HepG2 (cell line): ENCODE measurements at regions not wholly inside any gene's neighbourhood (a gene's known extent, or its start where the extent isn't known, plus 50 kb on each side); places are given as distances from the start of the nearest gene placed in this dataset.

Source experiments
- BCL6 ChIP-seq: IDR thresholded peaks from 2 replicates; pipeline ENCODE4 v1.6.1; 2016; ENCODE audit warnings: missing genetic modification reagents, missing compliant biosample characterization
- FOSL1 ChIP-seq: sonication (generic); formaldehyde crosslinking; IDR thresholded peaks from 2 replicates; pipeline ENCODE4 v1.9.0; 2021; ENCODE audit warnings: missing genetic modification reagents, borderline replicate concordance
- HHEX ChIP-seq: IDR thresholded peaks from 2 replicates; pipeline ENCODE4 v1.6.1; 2016; ENCODE audit warnings: control low read depth
- HNRNPLL ChIP-seq: fragments of 200-400 bp; formaldehyde crosslinking; IDR thresholded peaks from 2 replicates; pipeline ENCODE4 v1.6.1; 2017; ENCODE audit warnings: mild to moderate bottlenecking, low read depth, low read length; ENCODE audit not compliant: poor library complexity, severe bottlenecking
- MEF2D ChIP-seq: sonication (generic); formaldehyde crosslinking; IDR thresholded peaks from 2 replicates; pipeline ENCODE4 v1.5.1; 2020; ENCODE audit warnings: mild to moderate bottlenecking, missing genetic modification reagents
- NFE2 ChIP-seq: sonication (generic); formaldehyde crosslinking; IDR thresholded peaks from 2 replicates; pipeline ENCODE4 v1.4.0; 2020; ENCODE audit warnings: missing genetic modification reagents
- NR3C1 ChIP-seq: sonication (generic); formaldehyde crosslinking; IDR thresholded peaks from 2 replicates; pipeline ENCODE4 v1.4.0; 2020; ENCODE audit warnings: missing genetic modification reagents
- RAD21 ChIP-seq: fragments of 450-650 bp; formaldehyde crosslinking; IDR thresholded peaks from 2 replicates; pipeline ENCODE4 v1.5.0; 2020; ENCODE audit warnings: mild to moderate bottlenecking
- RARG ChIP-seq: sonication (generic); formaldehyde crosslinking; IDR thresholded peaks from 2 replicates; pipeline ENCODE4 v1.4.0; 2020; ENCODE audit warnings: low read depth, mild to moderate bottlenecking, missing genetic modification reagents
- RBM22 ChIP-seq: fragments of 200-400 bp; formaldehyde crosslinking; optimal IDR thresholded peaks from 2 replicates; pipeline ENCODE3; 2017; ENCODE audit warnings: mild to moderate bottlenecking, low read length, moderate library complexity
- RFXANK ChIP-seq: IDR thresholded peaks from 2 replicates; pipeline ENCODE4 v1.6.1; 2016
- SP2 ChIP-seq: sonication (generic); formaldehyde crosslinking; IDR thresholded peaks from 2 replicates; pipeline ENCODE4 v1.5.1; 2020; ENCODE audit warnings: mild to moderate bottlenecking, missing genetic modification reagents
- ZNF124 ChIP-seq: sonication (generic); formaldehyde crosslinking; IDR thresholded peaks from 2 replicates; pipeline ENCODE4 v1.4.0; 2020; ENCODE audit warnings: missing genetic modification reagents
- ZNF180 ChIP-seq: sonication (generic); formaldehyde crosslinking; IDR thresholded peaks from 2 replicates; pipeline ENCODE4 v1.4.0; 2020; ENCODE audit warnings: low read depth, missing genetic modification reagents, borderline replicate concordance
- ZNF205 ChIP-seq: IDR thresholded peaks from 2 replicates; pipeline ENCODE4 v1.6.1; 2018; ENCODE audit warnings: missing biosample characterization, missing genetic modification reagents
- ZNF329 ChIP-seq: sonication (generic); formaldehyde crosslinking; IDR thresholded peaks from 2 replicates; pipeline ENCODE4 v1.9.0; 2021; ENCODE audit warnings: low read depth, mild to moderate bottlenecking, missing genetic modification reagents
- ZNF558 ChIP-seq: sonication (generic); formaldehyde crosslinking; IDR thresholded peaks from 2 replicates; pipeline ENCODE4 v1.9.0; 2022; ENCODE audit warnings: mild to moderate bottlenecking, missing genetic modification reagents, borderline replicate concordance
- ZNF7 ChIP-seq: IDR thresholded peaks from 2 replicates; pipeline ENCODE4 v1.6.1; 2016; ENCODE audit warnings: missing biosample characterization, missing genetic modification reagents
- ZSCAN29 ChIP-seq: sonication (generic); formaldehyde crosslinking; conservative IDR thresholded peaks from 2 replicates; pipeline ENCODE4 v1.4.0; 2020; ENCODE audit warnings: mild to moderate bottlenecking, missing genetic modification reagents
- TF ChIP-seq, protein P1 (sequence below): sonication (generic); formaldehyde crosslinking; conservative IDR thresholded peaks from 2 replicates; pipeline ENCODE4 v1.4.0; 2020; ENCODE audit warnings: mild to moderate bottlenecking, missing genetic modification reagents, moderate library complexity
- TF ChIP-seq, protein P2 (sequence below): sonication (generic); formaldehyde crosslinking; IDR thresholded peaks from 2 replicates; pipeline ENCODE4 v1.8.0; 2023; ENCODE audit warnings: mild to moderate bottlenecking, missing genetic modification reagents
- TF ChIP-seq, protein P3 (sequence below): sonication (generic); formaldehyde crosslinking; IDR thresholded peaks from 2 replicates; pipeline ENCODE4 v1.4.0; 2020; ENCODE audit warnings: missing genetic modification reagents
- TF ChIP-seq, protein P4 (sequence below): sonication (generic); formaldehyde crosslinking; IDR thresholded peaks from 2 replicates; pipeline ENCODE4 v1.4.0; 2020; ENCODE audit warnings: missing genetic modification reagents, borderline replicate concordance

DNA sequence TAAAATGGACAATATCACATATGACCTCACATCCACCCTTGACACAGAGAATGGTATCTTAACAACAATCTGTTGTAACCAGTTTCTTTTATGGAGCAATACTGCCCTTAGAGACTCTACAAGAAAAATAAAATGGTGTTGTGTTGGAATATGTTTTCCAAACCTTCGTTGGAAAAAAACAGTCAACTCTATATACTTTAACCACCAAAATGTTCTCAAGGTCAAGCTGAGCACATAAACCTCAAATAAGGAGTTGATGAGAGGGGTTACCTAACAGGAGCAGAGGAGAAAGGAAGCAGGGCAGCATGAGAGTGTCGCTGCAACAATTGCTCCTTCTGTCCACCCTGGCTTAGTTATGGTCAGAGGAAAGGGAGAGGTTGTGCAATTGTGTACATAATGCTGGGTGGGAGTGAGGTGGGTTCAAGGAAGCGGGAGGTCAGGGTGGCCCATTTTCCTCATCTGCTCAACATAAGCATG is 179.2 kb upstream of the BMP4 start (continued):
- TF ChIP-seq, protein P1, sequence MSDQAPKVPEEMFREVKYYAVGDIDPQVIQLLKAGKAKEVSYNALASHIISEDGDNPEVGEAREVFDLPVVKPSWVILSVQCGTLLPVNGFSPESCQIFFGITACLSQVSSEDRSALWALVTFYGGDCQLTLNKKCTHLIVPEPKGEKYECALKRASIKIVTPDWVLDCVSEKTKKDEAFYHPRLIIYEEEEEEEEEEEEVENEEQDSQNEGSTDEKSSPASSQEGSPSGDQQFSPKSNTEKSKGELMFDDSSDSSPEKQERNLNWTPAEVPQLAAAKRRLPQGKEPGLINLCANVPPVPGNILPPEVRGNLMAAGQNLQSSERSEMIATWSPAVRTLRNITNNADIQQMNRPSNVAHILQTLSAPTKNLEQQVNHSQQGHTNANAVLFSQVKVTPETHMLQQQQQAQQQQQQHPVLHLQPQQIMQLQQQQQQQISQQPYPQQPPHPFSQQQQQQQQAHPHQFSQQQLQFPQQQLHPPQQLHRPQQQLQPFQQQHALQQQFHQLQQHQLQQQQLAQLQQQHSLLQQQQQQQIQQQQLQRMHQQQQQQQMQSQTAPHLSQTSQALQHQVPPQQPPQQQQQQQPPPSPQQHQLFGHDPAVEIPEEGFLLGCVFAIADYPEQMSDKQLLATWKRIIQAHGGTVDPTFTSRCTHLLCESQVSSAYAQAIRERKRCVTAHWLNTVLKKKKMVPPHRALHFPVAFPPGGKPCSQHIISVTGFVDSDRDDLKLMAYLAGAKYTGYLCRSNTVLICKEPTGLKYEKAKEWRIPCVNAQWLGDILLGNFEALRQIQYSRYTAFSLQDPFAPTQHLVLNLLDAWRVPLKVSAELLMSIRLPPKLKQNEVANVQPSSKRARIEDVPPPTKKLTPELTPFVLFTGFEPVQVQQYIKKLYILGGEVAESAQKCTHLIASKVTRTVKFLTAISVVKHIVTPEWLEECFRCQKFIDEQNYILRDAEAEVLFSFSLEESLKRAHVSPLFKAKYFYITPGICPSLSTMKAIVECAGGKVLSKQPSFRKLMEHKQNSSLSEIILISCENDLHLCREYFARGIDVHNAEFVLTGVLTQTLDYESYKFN (CRISPR knock-in tag) = peak; percentile 84
- TF ChIP-seq RFXANK (CRISPR knock-in tag) (no peak), ZNF558 (CRISPR knock-in tag) (no peak; the same call in 1 of the 2 replicates), ZNF7 (CRISPR knock-in tag) (no peak), NR3C1 (CRISPR knock-in tag) (no peak), ZSCAN29 (CRISPR knock-in tag) (peak; percentile 52; the same call in 1 of the 2 replicates), BCL6 (peak; percentile 92), NFE2 (CRISPR knock-in tag) (no peak), SP2 (no peak), HHEX (CRISPR knock-in tag) (no peak), FOSL1 (CRISPR knock-in tag) (no peak), RAD21 (no peak), ZNF329 (CRISPR knock-in tag) (no peak), ZNF205 (CRISPR knock-in tag) (peak; percentile 58), HNRNPLL (no peak), RARG (no peak), ZNF124 (CRISPR knock-in tag) (no peak; the same call in 1 of the 2 replicates), RBM22 (peak; percentile 16), MEF2D (no peak), ZNF180 (CRISPR knock-in tag) (no peak)
- TF ChIP-seq, protein P2, sequence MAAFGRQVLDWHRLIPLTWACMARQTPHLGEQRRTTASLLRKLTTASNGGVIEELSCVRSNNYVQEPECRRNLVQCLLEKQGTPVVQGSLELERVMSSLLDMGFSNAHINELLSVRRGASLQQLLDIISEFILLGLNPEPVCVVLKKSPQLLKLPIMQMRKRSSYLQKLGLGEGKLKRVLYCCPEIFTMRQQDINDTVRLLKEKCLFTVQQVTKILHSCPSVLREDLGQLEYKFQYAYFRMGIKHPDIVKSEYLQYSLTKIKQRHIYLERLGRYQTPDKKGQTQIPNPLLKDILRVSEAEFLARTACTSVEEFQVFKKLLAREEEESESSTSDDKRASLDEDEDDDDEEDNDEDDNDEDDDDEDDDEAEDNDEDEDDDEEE = no peak
- TF ChIP-seq, protein P3, sequence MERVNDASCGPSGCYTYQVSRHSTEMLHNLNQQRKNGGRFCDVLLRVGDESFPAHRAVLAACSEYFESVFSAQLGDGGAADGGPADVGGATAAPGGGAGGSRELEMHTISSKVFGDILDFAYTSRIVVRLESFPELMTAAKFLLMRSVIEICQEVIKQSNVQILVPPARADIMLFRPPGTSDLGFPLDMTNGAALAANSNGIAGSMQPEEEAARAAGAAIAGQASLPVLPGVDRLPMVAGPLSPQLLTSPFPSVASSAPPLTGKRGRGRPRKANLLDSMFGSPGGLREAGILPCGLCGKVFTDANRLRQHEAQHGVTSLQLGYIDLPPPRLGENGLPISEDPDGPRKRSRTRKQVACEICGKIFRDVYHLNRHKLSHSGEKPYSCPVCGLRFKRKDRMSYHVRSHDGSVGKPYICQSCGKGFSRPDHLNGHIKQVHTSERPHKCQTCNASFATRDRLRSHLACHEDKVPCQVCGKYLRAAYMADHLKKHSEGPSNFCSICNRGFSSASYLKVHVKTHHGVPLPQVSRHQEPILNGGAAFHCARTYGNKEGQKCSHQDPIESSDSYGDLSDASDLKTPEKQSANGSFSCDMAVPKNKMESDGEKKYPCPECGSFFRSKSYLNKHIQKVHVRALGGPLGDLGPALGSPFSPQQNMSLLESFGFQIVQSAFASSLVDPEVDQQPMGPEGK = peak; percentile 98
- TF ChIP-seq, protein P4, sequence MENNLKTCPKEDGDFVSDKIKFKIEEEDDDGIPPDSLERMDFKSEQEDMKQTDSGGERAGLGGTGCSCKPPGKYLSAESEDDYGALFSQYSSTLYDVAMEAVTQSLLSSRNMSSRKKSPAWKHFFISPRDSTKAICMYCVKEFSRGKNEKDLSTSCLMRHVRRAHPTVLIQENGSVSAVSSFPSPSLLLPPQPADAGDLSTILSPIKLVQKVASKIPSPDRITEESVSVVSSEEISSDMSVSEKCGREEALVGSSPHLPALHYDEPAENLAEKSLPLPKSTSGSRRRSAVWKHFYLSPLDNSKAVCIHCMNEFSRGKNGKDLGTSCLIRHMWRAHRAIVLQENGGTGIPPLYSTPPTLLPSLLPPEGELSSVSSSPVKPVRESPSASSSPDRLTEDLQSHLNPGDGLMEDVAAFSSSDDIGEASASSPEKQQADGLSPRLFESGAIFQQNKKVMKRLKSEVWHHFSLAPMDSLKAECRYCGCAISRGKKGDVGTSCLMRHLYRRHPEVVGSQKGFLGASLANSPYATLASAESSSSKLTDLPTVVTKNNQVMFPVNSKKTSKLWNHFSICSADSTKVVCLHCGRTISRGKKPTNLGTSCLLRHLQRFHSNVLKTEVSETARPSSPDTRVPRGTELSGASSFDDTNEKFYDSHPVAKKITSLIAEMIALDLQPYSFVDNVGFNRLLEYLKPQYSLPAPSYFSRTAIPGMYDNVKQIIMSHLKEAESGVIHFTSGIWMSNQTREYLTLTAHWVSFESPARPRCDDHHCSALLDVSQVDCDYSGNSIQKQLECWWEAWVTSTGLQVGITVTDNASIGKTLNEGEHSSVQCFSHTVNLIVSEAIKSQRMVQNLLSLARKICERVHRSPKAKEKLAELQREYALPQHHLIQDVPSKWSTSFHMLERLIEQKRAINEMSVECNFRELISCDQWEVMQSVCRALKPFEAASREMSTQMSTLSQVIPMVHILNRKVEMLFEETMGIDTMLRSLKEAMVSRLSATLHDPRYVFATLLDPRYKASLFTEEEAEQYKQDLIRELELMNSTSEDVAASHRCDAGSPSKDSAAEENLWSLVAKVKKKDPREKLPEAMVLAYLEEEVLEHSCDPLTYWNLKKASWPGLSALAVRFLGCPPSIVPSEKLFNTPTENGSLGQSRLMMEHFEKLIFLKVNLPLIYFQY (CRISPR knock-in tag) = no peak
